Epithelial cell of proximal tubule (primary cell): ENCODE measurements at regions not wholly inside any gene's neighbourhood (a gene's known extent, or its start where the extent isn't known, plus 50 kb on each side); places are given as distances from the start of the nearest gene placed in this dataset.

Experiments
- DNase-seq: peaks from one replicate; pipeline ENCODE4 v3.0.0-alpha.2; 2011; ENCODE audit warnings: low read depth
- H3K4me3 ChIP-seq: 2 replicates; pipeline ENCODE4 v1.5.1; 2011; ENCODE audit warnings: low read depth, mild to moderate bottlenecking, low read length
- TF ChIP-seq, protein P1 (sequence below): conservative IDR thresholded peaks from 2 replicates; pipeline ENCODE4 v1.5.1; 2012; ENCODE audit warnings: low read depth, mild to moderate bottlenecking, low read length

DNA sequence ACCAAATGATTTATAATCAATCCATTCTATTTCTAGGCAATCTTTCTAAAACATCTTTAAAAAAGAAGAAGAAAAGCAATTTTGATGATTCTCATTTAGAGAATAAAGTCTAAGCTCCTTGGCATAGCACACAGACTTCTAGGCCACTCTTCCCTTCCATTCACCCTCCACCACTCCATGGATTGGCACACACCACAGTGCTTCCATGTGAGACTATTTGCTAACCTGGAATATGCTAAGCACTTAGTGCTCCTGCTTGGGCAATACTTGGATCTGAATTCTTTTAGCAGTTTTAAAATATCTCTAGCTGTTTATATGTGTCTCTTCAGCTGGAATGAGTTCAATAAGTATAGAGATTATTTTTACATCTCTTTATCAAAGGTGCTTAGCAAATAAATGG is 177.6 kb upstream of the FBXL7 start:
- TF ChIP-seq, protein P1, sequence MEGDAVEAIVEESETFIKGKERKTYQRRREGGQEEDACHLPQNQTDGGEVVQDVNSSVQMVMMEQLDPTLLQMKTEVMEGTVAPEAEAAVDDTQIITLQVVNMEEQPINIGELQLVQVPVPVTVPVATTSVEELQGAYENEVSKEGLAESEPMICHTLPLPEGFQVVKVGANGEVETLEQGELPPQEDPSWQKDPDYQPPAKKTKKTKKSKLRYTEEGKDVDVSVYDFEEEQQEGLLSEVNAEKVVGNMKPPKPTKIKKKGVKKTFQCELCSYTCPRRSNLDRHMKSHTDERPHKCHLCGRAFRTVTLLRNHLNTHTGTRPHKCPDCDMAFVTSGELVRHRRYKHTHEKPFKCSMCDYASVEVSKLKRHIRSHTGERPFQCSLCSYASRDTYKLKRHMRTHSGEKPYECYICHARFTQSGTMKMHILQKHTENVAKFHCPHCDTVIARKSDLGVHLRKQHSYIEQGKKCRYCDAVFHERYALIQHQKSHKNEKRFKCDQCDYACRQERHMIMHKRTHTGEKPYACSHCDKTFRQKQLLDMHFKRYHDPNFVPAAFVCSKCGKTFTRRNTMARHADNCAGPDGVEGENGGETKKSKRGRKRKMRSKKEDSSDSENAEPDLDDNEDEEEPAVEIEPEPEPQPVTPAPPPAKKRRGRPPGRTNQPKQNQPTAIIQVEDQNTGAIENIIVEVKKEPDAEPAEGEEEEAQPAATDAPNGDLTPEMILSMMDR: no peak
- no peak for DNase-seq
- no peak overlapping the region for H3K4me3 ChIP-seq

DNA sequence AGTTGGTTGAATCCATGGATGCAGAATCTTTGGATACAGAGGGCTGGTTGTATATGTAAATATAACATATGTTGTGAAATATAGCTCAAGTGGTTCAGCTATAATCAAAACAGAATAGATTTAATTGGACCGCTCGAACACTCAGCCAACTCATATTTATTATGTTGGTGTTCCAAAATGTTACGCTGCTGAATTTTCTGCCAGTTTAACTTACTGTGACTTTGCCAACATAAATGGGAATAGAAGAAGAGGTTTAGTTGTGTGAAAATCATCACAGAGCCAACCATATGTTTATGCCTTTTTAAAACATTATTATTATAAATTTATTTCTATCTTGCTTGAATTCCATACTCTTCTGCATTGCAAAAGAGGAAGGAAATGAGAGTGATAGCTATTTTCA is 178.2 kb upstream of the FBXL7 start:
- TF ChIP-seq, protein P1: no peak
- no peak overlapping the region for H3K4me3 ChIP-seq
- no peak for DNase-seq

DNA sequence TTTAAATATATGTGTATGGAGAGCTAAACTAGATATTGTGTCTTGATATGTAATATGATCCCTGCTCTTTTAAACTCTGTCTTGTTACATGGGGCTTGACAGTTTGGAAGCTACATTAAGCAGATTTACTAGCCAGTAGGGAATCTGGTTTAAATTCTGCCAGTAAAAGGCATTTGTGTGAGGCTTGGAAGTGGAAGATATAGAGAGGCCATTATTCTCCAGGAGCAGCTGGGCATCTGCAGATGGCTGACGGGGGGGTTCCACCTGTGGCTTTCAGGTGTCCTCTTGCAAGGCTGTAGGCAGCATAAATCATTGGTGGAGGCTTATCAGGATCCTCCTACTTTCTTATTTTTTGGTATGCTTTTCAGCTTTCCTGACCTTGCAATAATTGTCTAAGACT is 179.1 kb upstream of the FBXL7 start:
- no peak overlapping the region for H3K4me3 ChIP-seq
- DNase-seq: no peak
- TF ChIP-seq, protein P1: no peak

DNA sequence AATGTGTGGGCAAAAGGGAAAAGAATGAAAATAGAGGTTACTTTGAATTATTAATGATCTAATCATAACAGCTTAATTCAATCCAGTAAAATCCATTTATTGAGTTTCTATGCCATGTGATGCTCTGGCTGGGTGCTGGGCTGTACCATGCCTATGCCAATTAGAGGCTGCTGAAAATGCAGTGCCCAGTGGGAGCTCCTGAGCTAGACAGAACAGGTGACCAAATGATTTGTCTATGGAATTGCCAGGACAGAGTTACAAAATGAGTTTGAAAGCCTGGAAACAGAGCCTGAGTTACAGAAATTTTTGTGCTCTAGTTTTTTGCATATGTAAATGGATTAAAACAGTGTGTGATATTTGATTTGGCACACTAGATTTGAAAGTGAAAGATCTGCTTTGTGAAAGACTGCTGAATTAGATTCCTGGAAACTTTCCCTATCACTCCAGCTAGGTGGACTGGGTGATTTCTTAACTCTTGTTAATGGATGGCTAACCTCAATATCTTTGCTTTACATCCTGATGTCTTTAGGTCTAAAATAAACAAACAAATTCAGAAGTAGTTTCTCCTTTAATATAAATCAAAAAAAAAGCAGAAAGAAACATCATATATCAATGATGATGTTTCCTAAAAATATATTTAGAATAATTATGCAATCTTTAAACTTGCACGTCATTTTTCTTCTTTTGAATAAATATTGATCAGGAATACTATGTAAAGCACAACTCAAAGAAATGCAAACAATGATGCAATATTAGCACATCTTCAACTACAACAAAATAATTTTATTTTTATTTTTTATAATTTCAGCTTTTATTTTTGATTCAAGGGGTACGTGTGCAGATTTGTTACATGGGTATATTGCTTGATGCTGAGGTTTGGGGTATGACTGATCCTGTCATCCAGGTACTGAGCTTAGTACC is 194.8 kb upstream of the FBXL7 start:
- TF ChIP-seq, protein P1: no peak
- DNase-seq: no peak
- no peak overlapping the region for H3K4me3 ChIP-seq

DNA sequence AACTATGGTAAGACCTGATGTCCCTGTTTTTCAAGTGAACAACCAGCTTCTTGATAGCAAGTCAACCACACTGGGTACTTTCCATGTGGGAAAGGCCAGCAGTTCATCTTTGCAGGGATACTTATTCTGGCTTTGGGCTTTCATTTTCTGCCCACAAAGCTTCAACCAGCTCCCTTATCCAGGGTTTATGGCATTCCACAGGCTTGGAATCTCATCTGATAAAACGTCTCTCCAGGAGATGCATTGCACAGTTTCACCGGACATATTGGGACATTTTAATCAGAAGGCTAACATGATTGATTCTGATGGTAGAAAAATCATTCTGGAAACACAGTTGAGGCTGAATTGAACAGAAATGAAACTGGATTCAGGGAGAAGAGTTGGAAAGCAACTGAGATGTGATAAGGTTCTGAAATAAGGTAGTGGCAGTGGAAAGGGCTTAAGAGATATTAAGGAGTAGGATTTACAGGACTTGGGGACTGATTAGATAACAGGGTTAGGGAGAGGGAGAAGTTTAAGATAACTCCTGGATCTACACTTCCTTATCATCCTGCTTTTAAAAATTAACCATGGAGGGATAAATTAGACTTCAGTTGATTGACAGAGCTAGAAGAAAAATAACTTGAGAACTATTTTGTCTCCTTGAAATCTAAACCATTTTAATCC is 195.8 kb upstream of the FBXL7 start:
- TF ChIP-seq, protein P1: no peak
- no peak overlapping the region for H3K4me3 ChIP-seq
- DNase-seq: no peak

DNA sequence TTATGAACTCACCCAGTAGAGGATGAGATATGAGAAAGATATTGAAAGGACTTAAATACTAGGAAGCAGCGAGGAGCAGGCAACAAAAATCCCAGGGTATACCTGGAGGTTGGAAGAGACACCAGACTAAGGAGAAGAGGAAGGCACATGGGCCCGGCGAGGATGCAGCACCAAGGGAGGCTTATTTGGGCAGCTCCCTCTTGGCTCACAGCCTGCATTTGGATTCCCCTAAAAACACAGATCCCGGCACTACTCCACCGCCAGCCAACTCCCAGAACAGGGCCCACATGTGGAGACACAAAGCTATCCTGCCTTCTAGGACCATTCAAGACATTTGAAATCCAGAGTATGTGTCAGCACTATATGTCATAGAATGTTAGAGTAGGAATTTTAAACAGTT is 199.8 kb upstream of the FBXL7 start:
- no peak overlapping the region for H3K4me3 ChIP-seq
- DNase-seq: no peak
- TF ChIP-seq, protein P1: no peak
